ENCODE measurements at regions not wholly inside any gene's neighbourhood (a gene's known extent, or its start where the extent isn't known, plus 50 kb on each side); places are given as distances from the start of the nearest gene placed in this dataset.

- DNase-seq = no peak
Measured at GRCh38 chr10:126851414-126852108, 53.7 kb upstream of the DOCK1 start.

GRCh38 chr10:126854726-126855495 is 50.3 kb upstream of the DOCK1 start:
- DNase-seq = no peak

Data from eye (tissue), 1 donor.